ENCODE measurements at regions not wholly inside any gene's neighbourhood (a gene's known extent, or its start where the extent isn't known, plus 50 kb on each side); places are given as distances from the start of the nearest gene placed in this dataset.
"Not testable (repeated sequence)": the region's sequence is repeated elsewhere in the genome, so short reads cannot be mapped to it uniquely, and the experiment has no call there.

DNA sequence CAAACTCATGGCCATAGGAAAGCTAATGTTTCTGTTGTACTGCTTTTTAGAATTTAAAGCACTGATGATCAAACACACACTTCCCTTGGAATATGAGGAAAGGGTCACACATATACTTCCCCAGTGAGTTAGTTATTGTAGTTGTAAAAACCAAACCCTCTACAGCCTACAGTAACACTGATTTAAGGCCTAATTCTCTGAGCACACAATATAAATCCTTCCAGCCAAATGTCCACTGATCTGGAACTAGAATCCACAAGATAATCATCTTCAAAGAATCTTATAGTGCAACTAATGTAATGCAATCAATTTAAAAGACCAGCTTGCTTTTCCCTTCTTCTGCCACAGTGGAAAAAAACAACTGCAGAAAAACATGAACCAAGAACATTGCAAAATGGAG lies 219.3 kb downstream of the CAAP1 start:
- no peaks in the 10 kb centered on the region for H3K36me3 ChIP-seq
- no peak overlapping the region for H3K27ac ChIP-seq
- H3K9me3 ChIP-seq, result no peaks in the 10 kb centered on the region
- TF ChIP-seq POLR2A (IDR thresholded peaks at IDR 0.05), result no peak
- TF ChIP-seq, protein P1, sequence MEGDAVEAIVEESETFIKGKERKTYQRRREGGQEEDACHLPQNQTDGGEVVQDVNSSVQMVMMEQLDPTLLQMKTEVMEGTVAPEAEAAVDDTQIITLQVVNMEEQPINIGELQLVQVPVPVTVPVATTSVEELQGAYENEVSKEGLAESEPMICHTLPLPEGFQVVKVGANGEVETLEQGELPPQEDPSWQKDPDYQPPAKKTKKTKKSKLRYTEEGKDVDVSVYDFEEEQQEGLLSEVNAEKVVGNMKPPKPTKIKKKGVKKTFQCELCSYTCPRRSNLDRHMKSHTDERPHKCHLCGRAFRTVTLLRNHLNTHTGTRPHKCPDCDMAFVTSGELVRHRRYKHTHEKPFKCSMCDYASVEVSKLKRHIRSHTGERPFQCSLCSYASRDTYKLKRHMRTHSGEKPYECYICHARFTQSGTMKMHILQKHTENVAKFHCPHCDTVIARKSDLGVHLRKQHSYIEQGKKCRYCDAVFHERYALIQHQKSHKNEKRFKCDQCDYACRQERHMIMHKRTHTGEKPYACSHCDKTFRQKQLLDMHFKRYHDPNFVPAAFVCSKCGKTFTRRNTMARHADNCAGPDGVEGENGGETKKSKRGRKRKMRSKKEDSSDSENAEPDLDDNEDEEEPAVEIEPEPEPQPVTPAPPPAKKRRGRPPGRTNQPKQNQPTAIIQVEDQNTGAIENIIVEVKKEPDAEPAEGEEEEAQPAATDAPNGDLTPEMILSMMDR (IDR thresholded peaks at IDR 0.05), result no peak
- H3K4me1 ChIP-seq, result no peaks in the 10 kb centered on the region
- intact Hi-C loops (cut with DNase I), result no loop called here
- no peak for DNase-seq
- no peak overlapping the region for H3K4me3 ChIP-seq
- H3K27me3 ChIP-seq, result no peaks in the 10 kb centered on the region

DNA sequence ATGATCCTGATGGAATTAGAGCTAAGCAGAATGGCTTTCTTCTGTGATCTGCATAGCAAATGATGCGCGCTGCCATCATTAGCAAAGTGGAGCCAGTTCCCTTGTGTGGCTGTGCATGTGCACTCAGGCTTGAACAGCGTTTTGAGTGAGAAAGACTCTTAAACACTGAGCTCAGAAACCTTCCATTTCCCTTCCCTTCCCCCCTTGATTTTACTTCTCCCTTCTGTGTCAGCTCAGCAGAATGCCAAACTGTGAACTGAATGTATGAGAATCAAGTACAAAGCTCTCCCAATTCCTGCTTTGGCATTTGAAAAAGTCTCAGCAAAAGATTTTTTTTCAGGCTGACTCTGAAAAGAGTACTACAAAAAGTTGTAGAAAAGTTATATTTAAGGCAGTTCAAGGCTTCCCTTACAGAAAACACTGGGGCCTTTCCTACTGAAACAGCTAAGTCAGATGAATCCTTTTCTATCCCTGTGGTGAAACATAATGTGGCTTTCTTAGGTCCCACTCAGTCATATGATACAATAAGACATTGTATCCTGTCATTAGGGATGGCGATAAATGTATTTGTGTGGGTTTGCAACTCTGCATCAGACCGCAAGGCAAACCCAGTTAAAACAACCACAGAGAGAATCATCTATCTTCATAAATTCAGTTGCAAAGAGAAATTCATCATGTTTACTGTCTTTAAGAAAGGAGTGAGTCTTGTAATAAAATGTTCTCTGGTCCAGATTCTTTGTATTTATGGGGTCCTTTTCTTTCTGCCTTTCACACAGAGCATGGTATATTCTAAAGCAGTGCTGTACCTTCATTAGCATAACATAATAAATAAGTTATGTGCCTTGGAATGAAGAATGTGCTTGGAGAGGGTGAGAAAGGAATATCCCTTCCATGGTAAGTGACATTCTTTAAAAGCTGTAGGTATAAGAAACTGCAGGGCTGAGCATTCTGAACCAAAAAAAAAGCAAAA lies 222.6 kb downstream of the CAAP1 start:
- no peak overlapping the region for H3K27ac ChIP-seq
- no peaks in the 10 kb centered on the region for H3K4me1 ChIP-seq
- no peak overlapping the region for H3K4me3 ChIP-seq
- intact Hi-C loops (cut with DNase I), result no loop called here
- no peak for TF ChIP-seq POLR2A (IDR thresholded peaks at IDR 0.05)
- TF ChIP-seq, protein P1 (IDR thresholded peaks at IDR 0.05), result no peak
- H3K9me3 ChIP-seq, result no peaks in the 10 kb centered on the region
- WGBS, 2 donors, result 60 to 68% methylated on average over 5 of the region's 5 CpGs
- H3K36me3 ChIP-seq, result no peaks in the 10 kb centered on the region
- no peak for DNase-seq
- no peaks in the 10 kb centered on the region for H3K27me3 ChIP-seq

DNA sequence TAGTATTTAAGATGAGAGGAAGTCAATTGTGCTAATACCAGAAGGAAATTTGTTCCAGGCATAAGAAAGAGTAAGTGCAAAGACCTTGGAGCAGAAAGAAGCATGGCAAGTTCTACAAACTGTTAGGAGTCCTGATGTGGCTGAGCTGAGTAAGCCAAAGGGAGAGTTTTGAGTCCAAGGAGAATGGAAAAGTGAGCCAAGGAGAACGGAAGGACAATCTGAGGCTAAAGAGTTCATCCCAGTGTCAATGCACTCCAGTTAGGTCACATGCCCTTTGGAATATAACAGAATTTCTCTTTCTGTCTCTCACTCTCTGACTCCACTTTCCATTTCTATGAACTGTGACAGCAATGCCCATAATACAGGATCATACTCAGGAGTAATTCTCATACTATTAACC lies 224.7 kb downstream of the CAAP1 start:
- intact Hi-C loops (cut with DNase I), result no loop called here
- Histone ChIP-seq H3K4me3 (no peak overlapping the region), H3K36me3 (no peaks in the 10 kb centered on the region), H3K9me3 (no peaks in the 10 kb centered on the region), H3K27ac (no peak overlapping the region), H3K27me3 (no peaks in the 10 kb centered on the region), H3K4me1 (no peaks in the 10 kb centered on the region)
- no peak for DNase-seq
- no peak for TF ChIP-seq POLR2A (IDR thresholded peaks at IDR 0.05)
- WGBS, 2 donors, result 37% methylated on average over 1 of the region's 1 CpG

DNA sequence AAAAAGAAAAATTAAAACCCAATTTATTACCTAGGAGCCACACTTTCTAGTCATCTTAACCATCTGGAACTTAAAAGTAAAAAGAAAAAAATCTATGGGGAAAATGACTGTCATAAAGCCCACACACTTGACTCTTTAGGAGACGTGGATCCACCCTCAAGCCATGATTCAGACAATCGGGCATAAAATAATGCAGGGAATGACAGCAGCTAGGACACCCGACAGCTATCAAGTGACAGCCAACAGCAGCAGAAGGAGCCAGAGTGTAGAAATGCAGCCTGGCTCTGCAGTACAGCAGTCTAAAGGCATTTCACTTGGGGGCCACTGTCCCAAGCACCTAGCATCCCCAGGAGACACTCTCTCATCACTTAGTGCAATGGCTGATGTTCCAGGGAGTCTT lies 226.9 kb downstream of the CAAP1 start:
- WGBS, 2 donors, result 46 to 71% methylated on average over 3 of the region's 3 CpGs
- no peak for DNase-seq
- Histone ChIP-seq H3K27ac (no peak overlapping the region), H3K4me3 (no peak overlapping the region), H3K4me1 (no peaks in the 10 kb centered on the region), H3K9me3 (no peaks in the 10 kb centered on the region), H3K27me3 (no peaks in the 10 kb centered on the region), H3K36me3 (no peaks in the 10 kb centered on the region)
- intact Hi-C loops (cut with DNase I), result no loop called here
- TF ChIP-seq POLR2A (IDR thresholded peaks at IDR 0.05), result no peak
- TF ChIP-seq, protein P1 (IDR thresholded peaks at IDR 0.05), result no peak

DNA sequence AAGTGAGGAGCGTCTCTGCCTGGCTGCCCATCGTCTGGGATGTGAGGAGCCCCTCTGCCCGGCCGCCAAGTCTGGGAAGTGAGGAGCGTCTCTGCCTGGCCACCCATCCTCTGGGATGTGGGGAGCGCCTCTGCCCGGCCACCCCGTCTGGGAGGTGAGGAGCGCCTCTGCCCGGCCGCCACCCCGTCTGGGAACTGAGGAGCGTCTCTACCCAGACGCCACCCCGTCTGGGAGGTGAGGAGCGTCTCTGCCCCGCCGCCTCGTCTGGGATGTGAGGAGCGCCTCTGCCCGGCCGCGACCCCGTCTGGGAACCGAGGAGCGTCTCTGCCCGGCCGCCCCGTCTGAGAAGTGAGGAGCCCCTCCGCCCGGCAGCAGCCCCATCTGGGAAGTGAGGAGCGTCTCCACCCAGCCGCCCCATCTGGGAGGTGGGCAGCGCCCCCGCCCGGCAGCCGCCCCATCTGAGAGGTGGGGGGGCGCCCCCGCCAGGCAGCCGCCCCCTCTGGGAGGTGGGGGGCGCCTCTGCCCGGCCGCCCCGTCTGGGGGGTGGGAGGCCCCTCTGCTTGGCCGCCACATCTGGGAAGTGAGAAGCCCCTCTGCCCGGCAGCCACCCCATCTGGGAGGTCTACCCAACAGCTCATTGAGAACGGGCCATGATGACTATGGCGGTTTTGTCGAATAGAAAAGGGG lies 228.4 kb downstream of the CAAP1 start:
- H3K36me3 ChIP-seq; H3K4me1 ChIP-seq; H3K9me3 ChIP-seq; H3K27ac ChIP-seq; DNase-seq; H3K4me3 ChIP-seq; H3K27me3 ChIP-seq; intact Hi-C loops (cut with DNase I): not testable (repeated sequence)
- WGBS, 2 donors, result 100% methylated on average over 1 of the region's 49 CpGs; no CpG with 5 or more reads in 1 of the 2 donors

DNA sequence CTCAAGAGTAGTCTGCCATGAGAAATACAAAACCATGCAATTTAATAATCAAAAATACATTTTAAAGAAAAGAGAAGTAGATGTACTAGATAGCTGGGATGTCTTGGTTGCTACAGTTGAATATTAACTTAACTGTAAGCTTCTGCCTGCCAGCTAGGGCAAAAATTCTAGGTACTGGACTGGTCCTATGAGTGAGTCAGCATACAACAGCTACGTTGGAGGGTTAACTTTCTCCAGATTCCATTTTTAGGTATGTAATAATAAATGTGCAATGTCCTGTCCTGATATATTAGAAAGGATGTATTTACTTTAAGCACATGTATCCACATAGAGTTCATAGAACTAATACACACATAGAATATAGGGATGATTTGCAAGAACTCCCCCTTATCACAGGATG lies 230.1 kb downstream of the CAAP1 start:
- Histone ChIP-seq H3K9me3 (no peaks in the 10 kb centered on the region), H3K36me3 (no peaks in the 10 kb centered on the region), H3K4me3 (no peak overlapping the region), H3K27ac (no peak overlapping the region), H3K4me1 (no peaks in the 10 kb centered on the region), H3K27me3 (peaks cover 0 to 3% (median 0%) of the 10 kb centered on the region in 4 donors)
- DNase-seq, result no peak
- no peak for TF ChIP-seq POLR2A (IDR thresholded peaks at IDR 0.05)
- TF ChIP-seq, protein P1 (IDR thresholded peaks at IDR 0.05), result no peak
- WGBS, 2 donors, result 42 to 71% methylated on average over 1 of the region's 1 CpG
- intact Hi-C loops (cut with DNase I), result no loop called here
